Fibroblast of the aortic adventitia (primary cell): ENCODE measurements at regions not wholly inside any gene's neighbourhood (a gene's known extent, or its start where the extent isn't known, plus 50 kb on each side); places are given as distances from the start of the nearest gene placed in this dataset.

Experiments used
- DNase-seq: peaks from one replicate; pipeline ENCODE4 v3.0.0-alpha.2; 2010; ENCODE audit warnings: low read depth
- H3K4me3 ChIP-seq: 2 replicates; pipeline ENCODE4 v1.5.1; 2011; ENCODE audit warnings: low read depth, mild to moderate bottlenecking, control low read depth, low read length, moderate library complexity
- TF ChIP-seq, protein P1 (sequence below): IDR thresholded peaks from 2 replicates; pipeline ENCODE4 v1.5.1; 2011; ENCODE audit warnings: mild to moderate bottlenecking, low read length, control low read depth, inconsistent platforms; ENCODE audit not compliant: insufficient read depth

DNA sequence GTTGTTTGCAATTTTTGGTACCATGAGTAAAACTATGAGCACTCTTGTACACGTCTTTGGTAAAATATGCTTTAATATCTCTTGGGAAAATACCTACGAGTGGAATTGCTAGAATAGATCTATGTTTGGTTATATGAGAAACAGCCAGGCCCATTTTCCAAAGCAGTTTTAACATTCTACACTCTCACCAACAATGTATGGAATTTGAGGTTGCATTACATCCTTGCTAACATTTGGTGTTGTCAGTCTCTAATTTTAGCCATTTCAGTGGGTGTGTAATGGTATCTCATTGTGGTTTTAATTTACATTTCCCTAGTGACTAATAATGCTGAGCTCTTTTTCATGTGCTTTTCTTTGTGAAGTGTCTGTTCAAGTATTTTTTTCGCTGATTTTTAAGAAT, 118.9 kb upstream of the TCF4 start:
- peak; percentile 65 for DNase-seq
- TF ChIP-seq, protein P1, sequence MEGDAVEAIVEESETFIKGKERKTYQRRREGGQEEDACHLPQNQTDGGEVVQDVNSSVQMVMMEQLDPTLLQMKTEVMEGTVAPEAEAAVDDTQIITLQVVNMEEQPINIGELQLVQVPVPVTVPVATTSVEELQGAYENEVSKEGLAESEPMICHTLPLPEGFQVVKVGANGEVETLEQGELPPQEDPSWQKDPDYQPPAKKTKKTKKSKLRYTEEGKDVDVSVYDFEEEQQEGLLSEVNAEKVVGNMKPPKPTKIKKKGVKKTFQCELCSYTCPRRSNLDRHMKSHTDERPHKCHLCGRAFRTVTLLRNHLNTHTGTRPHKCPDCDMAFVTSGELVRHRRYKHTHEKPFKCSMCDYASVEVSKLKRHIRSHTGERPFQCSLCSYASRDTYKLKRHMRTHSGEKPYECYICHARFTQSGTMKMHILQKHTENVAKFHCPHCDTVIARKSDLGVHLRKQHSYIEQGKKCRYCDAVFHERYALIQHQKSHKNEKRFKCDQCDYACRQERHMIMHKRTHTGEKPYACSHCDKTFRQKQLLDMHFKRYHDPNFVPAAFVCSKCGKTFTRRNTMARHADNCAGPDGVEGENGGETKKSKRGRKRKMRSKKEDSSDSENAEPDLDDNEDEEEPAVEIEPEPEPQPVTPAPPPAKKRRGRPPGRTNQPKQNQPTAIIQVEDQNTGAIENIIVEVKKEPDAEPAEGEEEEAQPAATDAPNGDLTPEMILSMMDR, result no peak
- H3K4me3 ChIP-seq, result no peak overlapping the region

DNA sequence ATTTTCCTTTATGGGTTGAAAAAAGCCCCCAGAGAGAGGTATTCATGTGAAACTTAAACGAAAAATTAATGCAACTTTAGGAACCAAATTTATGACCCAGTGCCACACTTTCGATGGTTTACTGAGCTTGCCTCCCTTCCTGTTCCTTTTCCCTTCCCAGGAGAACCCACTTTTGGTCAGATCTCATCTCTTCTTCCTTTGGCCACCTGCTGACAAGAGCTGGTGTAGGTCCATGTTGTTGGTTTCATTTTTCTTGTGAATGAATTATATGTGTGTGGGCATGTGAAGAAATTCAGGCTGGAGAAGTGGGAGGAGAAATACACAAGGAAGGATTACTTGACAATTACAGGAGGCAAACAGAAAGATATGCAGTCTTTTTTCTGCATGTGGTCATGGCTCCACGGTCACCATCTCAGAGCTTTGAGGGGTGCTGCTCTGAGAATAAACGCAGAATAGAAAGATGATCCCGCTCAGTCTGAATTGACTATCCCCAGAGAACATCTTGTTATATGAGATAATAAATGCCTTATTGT, 111.3 kb upstream of the TCF4 start:
- H3K4me3 ChIP-seq, result no peak overlapping the region
- peak; percentile 1 for DNase-seq
- TF ChIP-seq, protein P1, result no peak

DNA sequence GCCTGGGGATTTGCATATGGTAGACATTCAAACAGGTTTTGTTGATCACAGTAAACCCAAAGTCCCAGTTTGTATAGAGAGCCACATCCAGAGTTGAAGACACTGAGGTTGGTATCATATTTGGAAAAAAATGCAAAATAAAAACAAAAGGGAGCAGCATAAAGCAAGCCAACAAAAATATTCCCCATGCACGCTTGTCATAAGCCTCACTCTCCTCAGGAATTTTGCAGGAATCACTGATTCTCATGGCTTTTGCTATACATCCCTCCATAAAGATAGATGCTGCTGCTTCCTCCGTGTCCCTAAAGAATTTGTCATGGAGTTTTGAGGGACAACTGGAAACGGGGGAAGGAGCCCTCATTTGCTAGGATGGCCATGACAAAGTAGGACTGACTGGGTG, 108.8 kb upstream of the TCF4 start:
- DNase-seq, result no peak
- TF ChIP-seq, protein P1, result no peak
- H3K4me3 ChIP-seq, result no peak overlapping the region

DNA sequence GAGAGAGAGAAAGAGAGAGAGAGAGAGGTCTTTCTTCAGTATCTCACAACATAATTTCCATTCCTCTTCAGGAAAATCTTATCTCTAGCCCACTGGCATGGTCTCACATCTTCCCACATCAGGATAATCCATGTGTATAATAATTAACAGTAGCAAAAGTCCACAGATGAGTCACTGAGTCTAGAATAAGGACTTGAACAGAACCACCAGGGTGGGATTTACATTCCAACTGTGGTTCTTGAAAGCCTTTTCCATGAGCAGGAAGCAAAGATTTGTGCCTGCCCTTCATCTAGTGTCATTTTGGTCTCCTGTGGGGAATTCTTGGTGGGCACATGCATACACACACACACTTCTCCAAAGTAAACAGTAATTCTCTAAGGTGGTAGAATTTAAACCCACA, 107.1 kb upstream of the TCF4 start:
- H3K4me3 ChIP-seq, result no peak overlapping the region
- no peak for DNase-seq
- TF ChIP-seq, protein P1, result no peak

DNA sequence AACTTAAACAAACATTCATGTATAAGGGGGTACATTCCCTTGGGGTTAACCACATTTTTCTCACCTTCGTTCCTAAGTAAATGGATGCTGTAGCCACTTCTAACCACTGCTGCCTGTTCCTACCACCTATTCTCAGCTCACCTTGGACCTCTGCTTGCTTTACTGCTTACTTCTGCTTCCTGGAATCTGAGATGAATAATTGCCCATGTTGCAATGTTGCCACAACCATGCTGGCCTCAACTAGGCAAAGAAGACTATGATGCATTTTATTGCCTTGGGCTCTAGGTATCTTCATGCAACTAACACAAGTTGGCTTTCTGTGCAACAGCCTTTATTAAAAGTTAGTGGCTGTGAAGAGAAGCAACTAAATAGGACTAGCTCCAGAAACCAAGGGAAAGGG, 106.3 kb upstream of the TCF4 start:
- TF ChIP-seq, protein P1, result no peak
- DNase-seq, result no peak
- H3K4me3 ChIP-seq, result no peak overlapping the region

DNA sequence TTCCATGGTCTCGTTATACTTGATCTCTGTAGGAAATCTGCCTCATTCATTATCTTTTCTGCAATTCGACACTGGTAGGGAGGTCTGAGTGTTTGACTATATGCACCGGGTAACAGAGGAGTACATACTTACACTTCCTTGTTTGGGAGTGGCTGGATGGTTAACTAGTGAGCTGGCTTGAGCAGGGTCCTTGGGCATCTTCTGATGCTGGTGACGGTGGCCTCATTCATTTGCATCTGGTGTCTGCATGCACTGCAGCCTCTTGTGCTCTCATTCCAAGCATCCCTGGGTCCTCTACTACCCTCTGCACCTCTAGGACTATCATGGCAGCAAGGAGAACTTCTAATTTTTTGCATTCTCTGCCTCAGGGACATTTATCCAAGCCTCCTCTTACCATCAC, 100.0 kb upstream of the TCF4 start:
- H3K4me3 ChIP-seq, result no peak overlapping the region
- DNase-seq, result no peak
- TF ChIP-seq, protein P1, result no peak

DNA sequence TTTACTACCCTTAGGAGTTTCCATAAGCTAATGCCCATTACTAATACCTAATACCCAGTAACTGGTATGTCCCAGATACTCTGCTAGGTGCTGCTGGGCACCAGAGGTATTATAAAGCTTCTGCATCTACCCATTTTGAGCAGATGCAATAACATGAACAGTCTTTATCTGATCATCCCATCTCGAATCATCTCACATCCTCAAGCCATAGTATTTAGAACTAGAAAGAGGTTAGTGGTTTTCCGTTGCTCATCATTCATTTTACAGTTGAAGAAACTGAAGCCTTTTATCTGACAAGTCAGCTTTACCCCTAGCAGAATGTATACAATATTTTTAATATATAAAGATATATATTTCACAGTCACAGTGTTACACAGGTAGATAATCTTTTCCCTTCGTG, 99.1 kb upstream of the TCF4 start:
- TF ChIP-seq, protein P1, result no peak
- no peak for DNase-seq
- H3K4me3 ChIP-seq, result no peak overlapping the region
